SK-N-MC (cell line): ENCODE measurements at regions not wholly inside any gene's neighbourhood (a gene's known extent, or its start where the extent isn't known, plus 50 kb on each side); places are given as distances from the start of the nearest gene placed in this dataset.

Experiments used
- DNase-seq: peaks from one replicate; pipeline ENCODE4 v3.0.0-alpha.2; 2011; ENCODE audit warnings: low read depth, low spot score
- H3K27ac ChIP-seq: fragments of 200-600 bp; sonication (generic); 2 replicates; pipeline ENCODE4 v1.5.1; 2016; ENCODE audit warnings: mixed run types
- H3K36me3 ChIP-seq: fragments of 200-600 bp; sonication (generic); 2 replicates; pipeline ENCODE4 v1.6.1; 2017; ENCODE audit warnings: antibody characterized with exemption, low read length, mixed read lengths; ENCODE audit not compliant: insufficient read depth
- H3K4me3 ChIP-seq: fragments of 200-600 bp; sonication (generic); 2 replicates; pipeline ENCODE4 v1.5.1; 2016
- H3K9ac ChIP-seq: fragments of 200-600 bp; sonication (generic); 2 replicates; pipeline ENCODE4 v1.8.0; 2017; ENCODE audit warnings: mixed run types, mixed read lengths; ENCODE audit not compliant: insufficient read length
- H3K9me3 ChIP-seq: fragments of 200-600 bp; sonication (generic); 2 replicates; pipeline ENCODE4 v1.6.1; 2017; ENCODE audit warnings: low read depth, mild to moderate bottlenecking, antibody characterized with exemption, low read length, moderate library complexity, mixed read lengths
- EZH2 ChIP-seq: fragments of 200-600 bp; sonication (generic); IDR thresholded peaks from one replicate; pipeline ENCODE4 v1.6.1; 2017; ENCODE audit warnings: antibody characterized with exemption
- FOXP2 ChIP-seq: optimal IDR thresholded peaks from 2 replicates; pipeline ENCODE3; 2011; ENCODE audit warnings: mild to moderate bottlenecking, moderate library complexity; ENCODE audit not compliant: insufficient read depth; ENCODE audit errors: extremely low read length, control extremely low read depth
- POLR2AphosphoS5 ChIP-seq: IDR thresholded peaks from 2 replicates; pipeline ENCODE4 v1.6.1; 2012; ENCODE audit warnings: mild to moderate bottlenecking, low read depth, low read length, borderline replicate concordance

DNA sequence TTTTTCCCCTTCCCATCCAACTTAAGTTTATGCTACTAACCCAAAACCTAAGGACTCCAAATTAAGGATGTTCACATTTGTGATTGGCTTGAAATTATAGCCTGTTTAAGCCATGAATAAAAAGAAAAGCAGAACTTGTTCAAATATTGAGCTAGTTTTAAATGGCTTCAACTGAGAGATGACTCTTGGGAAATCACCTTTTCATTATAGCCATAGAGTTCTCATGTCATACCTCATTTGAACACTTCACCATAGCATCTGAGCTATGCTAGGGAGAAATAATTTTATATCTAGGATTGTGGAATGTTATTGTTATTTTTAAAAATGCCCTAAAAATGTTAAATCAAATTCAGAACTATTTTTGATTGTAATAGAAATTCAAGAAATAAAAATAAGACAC lies 409.2 kb upstream of the RARB start:
- TF ChIP-seq POLR2AphosphoS5, result no peak
- no peak for TF ChIP-seq EZH2
- TF ChIP-seq FOXP2, result no peak
- no peak overlapping the region for H3K9ac ChIP-seq

DNA sequence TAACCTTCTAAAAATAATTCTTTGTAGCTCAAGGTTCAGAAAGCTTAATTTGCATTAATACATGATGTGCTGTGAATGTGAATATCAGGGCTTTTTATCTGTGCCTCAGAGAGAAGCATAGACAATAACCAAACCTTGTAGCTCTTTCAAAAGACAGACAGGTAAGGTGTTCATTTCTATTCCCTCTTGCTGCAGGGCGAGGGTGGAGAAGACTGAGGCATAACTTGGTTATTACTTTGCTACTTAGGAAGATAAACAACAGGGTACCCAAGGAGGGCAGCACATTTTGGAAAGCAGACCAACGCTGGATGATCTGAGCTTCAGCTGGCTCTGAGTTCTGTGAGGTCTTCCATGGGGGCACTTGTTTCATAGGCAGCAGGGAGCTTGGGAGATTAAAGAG lies 408.6 kb upstream of the RARB start:
- H3K9me3 ChIP-seq, result no peaks in the 10 kb centered on the region
- DNase-seq, result no peak
- no peak overlapping the region for H3K27ac ChIP-seq
- H3K9ac ChIP-seq, result no peak overlapping the region
- H3K4me3 ChIP-seq, result no peak overlapping the region
- TF ChIP-seq FOXP2 (no peak), EZH2 (no peak), POLR2AphosphoS5 (no peak)
- H3K36me3 ChIP-seq, result no peaks in the 10 kb centered on the region

More for the DNA sequence above, 409.2 kb upstream of the RARB start:
- no peak for DNase-seq
- Histone ChIP-seq H3K36me3 (no peaks in the 10 kb centered on the region), H3K4me3 (no peak overlapping the region), H3K27ac (no peak overlapping the region), H3K9me3 (no peaks in the 10 kb centered on the region)

- Histone ChIP-seq H3K4me3 (no peak overlapping the region), H3K9ac (no peak overlapping the region), H3K27ac (no peak overlapping the region), H3K36me3 (no peaks in the 10 kb centered on the region), H3K9me3 (no peaks in the 10 kb centered on the region)
- no peak for DNase-seq
- TF ChIP-seq FOXP2 (no peak), EZH2 (no peak), POLR2AphosphoS5 (no peak)
Measured at GRCh38 chr3:25021816-25022215, 406.2 kb upstream of the RARB start.

- Histone ChIP-seq H3K9me3 (no peaks in the 10 kb centered on the region), H3K9ac (no peak overlapping the region), H3K27ac (no peak overlapping the region), H3K36me3 (no peaks in the 10 kb centered on the region), H3K4me3 (no peak overlapping the region)
- DNase-seq, result no peak
- no peak for TF ChIP-seq EZH2
- no peak for TF ChIP-seq FOXP2
- TF ChIP-seq POLR2AphosphoS5, result no peak
Measured at GRCh38 chr3:25023876-25024275, 404.2 kb upstream of the RARB start.

GRCh38 chr3:25025236-25025635 lies 402.8 kb upstream of the RARB start:
- no peak overlapping the region for H3K4me3 ChIP-seq
- no peak for TF ChIP-seq EZH2
- TF ChIP-seq POLR2AphosphoS5, result no peak
- no peak for TF ChIP-seq FOXP2
- no peak overlapping the region for H3K27ac ChIP-seq
- no peaks in the 10 kb centered on the region for H3K36me3 ChIP-seq
- no peak overlapping the region for H3K9ac ChIP-seq
- no peak for DNase-seq
- H3K9me3 ChIP-seq, result no peaks in the 10 kb centered on the region

DNA sequence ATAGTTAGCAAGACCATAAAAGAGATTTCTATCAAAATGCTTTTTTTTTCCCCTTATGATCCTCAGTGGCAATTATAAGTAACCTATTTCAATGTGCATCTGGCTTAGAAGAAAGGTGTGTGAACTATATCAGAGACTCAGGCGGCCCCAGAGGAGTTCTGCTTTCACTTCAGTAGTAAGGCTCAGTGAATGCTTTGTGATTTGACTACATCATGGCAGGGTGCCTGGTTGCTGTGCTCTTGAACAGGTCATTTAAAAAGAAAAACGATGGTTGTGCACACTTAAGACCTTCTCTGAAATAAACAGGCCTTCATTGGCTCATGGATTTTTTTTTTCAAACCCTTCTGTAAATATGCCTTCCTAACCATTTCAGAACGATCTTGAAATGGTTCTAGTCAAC lies 400.4 kb upstream of the RARB start:
- no peak for TF ChIP-seq EZH2
- TF ChIP-seq POLR2AphosphoS5, result no peak
- TF ChIP-seq FOXP2, result no peak
- Histone ChIP-seq H3K4me3 (no peak overlapping the region), H3K36me3 (no peaks in the 10 kb centered on the region), H3K27ac (no peak overlapping the region), H3K9me3 (no peaks in the 10 kb centered on the region), H3K9ac (no peak overlapping the region)
- DNase-seq, result no peak

DNA sequence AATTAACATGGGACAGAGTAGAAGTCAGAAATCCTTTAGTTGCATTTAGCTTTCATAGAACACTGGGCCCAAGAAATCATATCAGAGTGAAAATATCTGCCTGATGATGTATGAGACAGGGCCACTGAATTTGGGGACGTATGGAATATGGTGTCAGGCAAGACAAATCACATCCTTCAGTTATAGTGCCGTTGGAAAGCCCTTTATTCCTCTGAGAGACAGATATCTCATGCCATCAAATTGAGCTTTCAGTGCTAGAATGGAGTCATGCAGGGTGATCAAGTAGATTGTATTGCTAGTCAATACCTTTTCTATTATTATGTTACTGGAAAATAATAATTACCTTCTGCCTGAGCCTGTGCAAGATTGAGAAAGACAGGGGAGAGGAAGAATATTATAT lies 398.2 kb upstream of the RARB start:
- H3K36me3 ChIP-seq, result no peaks in the 10 kb centered on the region
- TF ChIP-seq EZH2 (no peak), FOXP2 (no peak), POLR2AphosphoS5 (no peak)
- H3K27ac ChIP-seq, result no peak overlapping the region
- H3K9ac ChIP-seq, result no peak overlapping the region
- no peaks in the 10 kb centered on the region for H3K9me3 ChIP-seq
- no peak for DNase-seq
- H3K4me3 ChIP-seq, result no peak overlapping the region

DNA sequence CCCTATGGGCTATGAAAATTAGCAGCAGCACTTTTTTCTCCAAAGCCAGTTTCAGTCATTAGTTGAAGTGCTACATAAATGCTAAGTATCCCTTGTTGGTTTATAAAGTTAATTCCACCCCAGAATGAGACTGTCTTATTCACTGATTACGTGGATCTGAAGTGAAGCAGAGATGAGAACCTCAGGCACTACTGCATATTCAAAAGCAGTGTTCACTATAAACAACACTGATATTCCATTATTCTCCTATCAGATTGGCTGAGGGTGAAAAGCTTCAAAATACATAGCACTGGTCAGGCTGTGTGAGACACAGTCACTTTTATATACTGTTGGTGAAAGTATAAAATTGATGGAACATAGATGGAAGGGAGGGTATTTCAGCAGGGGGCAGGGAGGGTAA lies 395.7 kb upstream of the RARB start:
- no peaks in the 10 kb centered on the region for H3K9me3 ChIP-seq
- no peak overlapping the region for H3K9ac ChIP-seq
- H3K4me3 ChIP-seq, result no peak overlapping the region
- no peak for TF ChIP-seq FOXP2
- DNase-seq, result no peak
- no peaks in the 10 kb centered on the region for H3K36me3 ChIP-seq
- no peak overlapping the region for H3K27ac ChIP-seq

DNA sequence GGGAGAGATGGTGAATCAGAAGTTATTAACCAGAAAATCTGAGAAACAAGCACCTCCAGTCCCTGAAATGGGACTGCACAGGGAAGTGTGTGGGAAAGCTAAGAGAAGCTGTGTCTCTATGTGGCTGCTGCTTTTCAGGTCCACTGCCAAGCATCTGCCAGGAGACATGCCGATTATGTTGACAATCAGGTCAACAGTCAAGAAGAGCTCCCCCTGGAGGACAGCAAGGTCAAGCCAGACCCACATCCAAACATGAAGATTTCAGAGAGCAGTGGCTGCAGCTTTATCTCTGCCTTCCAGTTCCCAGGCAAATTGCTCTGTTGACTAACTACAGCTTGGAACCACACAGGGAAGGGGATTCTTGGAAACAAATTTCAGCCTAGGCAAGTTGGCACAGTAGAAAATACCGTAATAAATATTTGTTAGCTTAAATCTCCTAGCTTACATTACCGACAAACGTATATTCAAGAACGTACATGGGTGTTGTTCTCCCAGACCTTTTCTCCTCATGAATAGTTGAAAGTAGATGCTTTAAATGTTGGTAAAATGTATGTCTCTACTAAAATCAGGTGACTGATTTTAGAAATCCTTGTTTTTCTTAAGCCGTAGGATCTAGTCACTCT lies 394.5 kb upstream of the RARB start:
- DNase-seq, result no peak
- Histone ChIP-seq H3K9ac (no peak overlapping the region), H3K4me3 (no peak overlapping the region), H3K36me3 (no peaks in the 10 kb centered on the region), H3K27ac (no peak overlapping the region), H3K9me3 (no peaks in the 10 kb centered on the region)
- TF ChIP-seq EZH2 (no peak), POLR2AphosphoS5 (no peak), FOXP2 (no peak)
